Hepatocyte (in vitro differentiated cells): ENCODE measurements at regions not wholly inside any gene's neighbourhood (a gene's known extent, or its start where the extent isn't known, plus 50 kb on each side); places are given as distances from the start of the nearest gene placed in this dataset.
A peak's percentile ranks its signal among the peaks of the same experiment; 100 is the strongest.

ENCODE experiments used
- DNase-seq: peaks from one replicate; pipeline ENCODE4 v3.0.0-alpha.2; 2016; ENCODE audit warnings: low spot score
- H2AFZ ChIP-seq: fragments of 200-600 bp; sonication (generic); 2 replicates; pipeline ENCODE4 v1.6.0; 2016; ENCODE audit warnings: antibody characterized with exemption, mild to moderate bottlenecking
- H3K27ac ChIP-seq: fragments of 200-600 bp; sonication (generic); 2 replicates; pipeline ENCODE4 v1.5.1; 2016; ENCODE audit warnings: mild to moderate bottlenecking
- H3K27me3 ChIP-seq: fragments of 200-600 bp; sonication (generic); 2 replicates; pipeline ENCODE4 v1.6.1; 2016
- H3K36me3 ChIP-seq: fragments of 200-600 bp; sonication (generic); replicated peaks from 2 replicates; pipeline ENCODE4 v1.5.1; 2016; ENCODE audit warnings: low read depth; ENCODE audit not compliant: insufficient read depth
- H3K4me1 ChIP-seq: fragments of 200-600 bp; sonication (generic); 2 replicates; pipeline ENCODE4 v1.5.1; 2016; ENCODE audit warnings: mild to moderate bottlenecking, moderate library complexity; ENCODE audit not compliant: insufficient read depth
- H3K4me2 ChIP-seq: fragments of 200-600 bp; sonication (generic); 2 replicates; pipeline ENCODE4 v1.6.0; 2016
- H3K4me3 ChIP-seq: fragments of 200-600 bp; sonication (generic); 2 replicates; pipeline ENCODE4 v1.5.1; 2016; ENCODE audit warnings: mild to moderate bottlenecking
- H3K79me2 ChIP-seq: fragments of 200-600 bp; sonication (generic); 2 replicates; pipeline ENCODE4 v1.6.0; 2017; ENCODE audit warnings: mild to moderate bottlenecking
- H3K9me2 ChIP-seq: fragments of 200-600 bp; sonication (generic); replicated peaks from 2 replicates; pipeline ENCODE4 v1.6.0; 2017; ENCODE audit warnings: mild to moderate bottlenecking; ENCODE audit not compliant: insufficient read depth
- H3K9me3 ChIP-seq: fragments of 200-600 bp; sonication (generic); 2 replicates; pipeline ENCODE4 v1.5.1; 2016; ENCODE audit warnings: low read depth, mild to moderate bottlenecking
- H4K20me1 ChIP-seq: fragments of 200-600 bp; sonication (generic); 2 replicates; pipeline ENCODE4 v1.6.0; 2016; ENCODE audit warnings: mild to moderate bottlenecking; ENCODE audit not compliant: insufficient read depth, poor library complexity, severe bottlenecking
- EZH2 ChIP-seq: fragments of 200-600 bp; sonication (generic); IDR thresholded peaks from 2 replicates; pipeline ENCODE4 v1.6.1; 2016; ENCODE audit warnings: antibody characterized with exemption, mild to moderate bottlenecking, borderline replicate concordance
- EZH2phosphoT487 ChIP-seq: fragments of 200-600 bp; sonication (generic); IDR thresholded peaks from one replicate; pipeline ENCODE4 v1.6.1; 2018; ENCODE audit warnings: antibody characterized with exemption, mild to moderate bottlenecking, low read depth, moderate library complexity; ENCODE audit not compliant: unreplicated experiment, severe bottlenecking
- WGBS: methylation state at CpG from one replicate; pipeline ENCODE4 v1.1.6; 2016; ENCODE audit warnings: low lambda C conversion rate; ENCODE audit errors: missing lambda C conversion rate; 5-methylcytosine and 5-hydroxymethylcytosine counted together
- TF ChIP-seq, protein P1 (sequence below): fragments of 200-600 bp; sonication (generic); IDR thresholded peaks from 2 replicates; pipeline ENCODE4 v1.5.1; 2016; ENCODE audit warnings: antibody characterized with exemption, mild to moderate bottlenecking; ENCODE audit not compliant: poor library complexity

DNA sequence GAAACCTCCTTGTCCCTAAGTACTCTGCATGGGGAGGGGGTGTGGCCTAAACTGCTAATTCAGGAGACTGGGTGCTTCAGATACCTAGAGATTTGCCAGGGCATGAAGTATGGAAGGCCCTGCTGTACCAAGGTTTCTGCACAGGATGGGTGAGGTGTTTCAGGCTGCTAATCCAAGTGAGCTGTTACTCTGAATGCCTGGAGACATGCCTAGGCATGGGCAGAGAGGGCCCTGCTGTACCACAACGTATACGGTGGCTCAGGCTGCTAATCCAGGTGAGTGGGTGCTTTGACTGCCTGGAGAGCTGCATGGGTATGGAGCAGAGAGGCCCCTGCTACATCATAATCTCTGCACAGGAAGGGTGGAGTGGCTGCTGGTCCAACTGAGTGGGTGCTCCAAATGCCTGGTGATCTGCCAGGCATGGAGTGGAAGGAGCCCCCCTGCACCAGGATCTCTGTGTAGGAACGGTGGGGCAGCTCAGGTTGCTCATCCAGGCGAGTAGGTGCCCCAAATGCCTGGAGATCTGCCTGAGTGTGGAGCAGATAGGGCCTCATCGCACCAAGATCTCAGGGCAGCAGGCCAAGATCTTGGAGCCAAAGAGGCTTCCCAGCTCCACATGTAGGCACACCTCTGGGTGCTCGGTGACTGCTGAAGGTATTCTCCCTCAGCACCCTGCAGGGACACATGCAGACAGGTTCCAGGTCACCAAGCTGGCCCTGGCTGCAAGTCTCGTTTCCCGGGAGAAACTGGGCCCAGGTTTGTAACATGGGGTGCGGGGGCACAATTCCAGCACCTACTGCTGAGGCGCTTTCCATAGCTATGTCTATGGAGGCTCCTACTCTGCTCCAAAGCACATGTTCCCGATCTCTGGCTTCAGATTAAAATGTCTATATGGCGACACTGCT, 252.5 kb upstream of the PLXNA2 start:
- H3K79me2 ChIP-seq: no peaks in the 10 kb centered on the region
- H3K27me3 ChIP-seq: no peaks in the 10 kb centered on the region
- TF ChIP-seq EZH2phosphoT487: no peak
- H4K20me1 ChIP-seq: no peaks in the 10 kb centered on the region
- no peak for DNase-seq
- no peaks in the 10 kb centered on the region for H3K9me3 ChIP-seq
- no peak overlapping the region for H2AFZ ChIP-seq
- H3K9me2 ChIP-seq: no peaks in the 10 kb centered on the region
- WGBS: 88% methylated on average over 12 of the region's 12 CpGs
- H3K4me2 ChIP-seq: no peak overlapping the region
- no peaks in the 10 kb centered on the region for H3K4me1 ChIP-seq
- H3K36me3 ChIP-seq: no peaks in the 10 kb centered on the region
- no peak overlapping the region for H3K4me3 ChIP-seq
- no peak overlapping the region for H3K27ac ChIP-seq

DNA sequence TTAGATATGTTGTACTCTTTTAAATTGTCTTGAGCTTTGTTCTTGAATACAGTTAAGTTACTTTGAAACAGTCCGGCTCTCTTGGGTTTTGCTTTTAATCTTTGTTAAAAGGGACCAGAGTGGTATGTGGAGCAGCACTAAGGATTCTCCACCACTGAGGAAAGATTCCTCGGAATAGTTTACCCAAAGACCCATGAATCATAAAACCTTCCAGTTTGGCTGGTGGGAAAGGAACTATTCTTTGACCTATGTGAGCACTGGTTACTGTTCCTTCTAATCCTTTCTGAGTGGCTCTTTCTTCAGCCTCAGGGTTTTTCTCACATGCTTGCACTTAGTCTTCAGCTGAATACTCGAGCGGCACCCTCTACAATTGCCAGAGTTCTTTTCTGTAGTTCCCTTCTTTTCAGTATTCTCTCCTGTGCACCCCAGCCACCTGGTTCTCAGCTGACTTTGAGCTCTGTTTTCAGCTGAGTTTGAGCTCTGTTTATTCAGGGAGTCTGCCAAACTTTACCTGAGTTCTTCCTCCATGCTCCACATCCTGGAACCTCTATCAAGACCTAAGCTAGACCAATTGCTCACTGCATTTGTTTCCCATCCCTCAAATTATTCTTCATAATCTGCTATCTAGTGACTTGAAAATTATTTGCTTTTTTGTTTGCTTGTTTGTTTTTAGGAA, 253.8 kb upstream of the PLXNA2 start:
- no peak overlapping the region for H3K4me2 ChIP-seq

DNA sequence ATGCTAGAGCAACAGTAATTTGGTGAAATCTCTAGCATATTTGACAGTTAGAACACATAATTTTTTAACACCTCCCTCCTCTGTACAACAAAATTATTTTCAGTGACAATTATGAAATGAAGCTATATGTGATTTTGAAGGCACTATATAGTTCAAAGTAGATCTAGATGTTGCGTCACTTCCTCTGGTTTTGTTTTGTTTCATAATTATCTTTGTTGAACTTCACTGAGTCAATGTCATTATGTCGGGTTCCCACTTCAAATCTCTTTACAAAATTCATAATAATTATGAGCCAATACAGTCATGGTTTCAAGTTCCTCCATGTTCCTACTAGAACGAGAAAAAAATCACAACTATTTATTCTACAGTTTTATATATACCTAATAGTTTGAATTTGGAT, 254.8 kb upstream of the PLXNA2 start:
- no peak for DNase-seq
- Histone ChIP-seq H3K4me1 (no peaks in the 10 kb centered on the region), H3K4me2 (no peak overlapping the region), H3K27ac (no peak overlapping the region), H3K36me3 (no peaks in the 10 kb centered on the region), H3K9me2 (no peaks in the 10 kb centered on the region), H3K27me3 (no peaks in the 10 kb centered on the region), H3K79me2 (no peaks in the 10 kb centered on the region), H4K20me1 (no peaks in the 10 kb centered on the region), H2AFZ (no peak overlapping the region), H3K9me3 (no peaks in the 10 kb centered on the region), H3K4me3 (no peak overlapping the region)
- WGBS: 91% methylated on average over 3 of the region's 3 CpGs
- no peak for TF ChIP-seq EZH2phosphoT487
- TF ChIP-seq, protein P1, sequence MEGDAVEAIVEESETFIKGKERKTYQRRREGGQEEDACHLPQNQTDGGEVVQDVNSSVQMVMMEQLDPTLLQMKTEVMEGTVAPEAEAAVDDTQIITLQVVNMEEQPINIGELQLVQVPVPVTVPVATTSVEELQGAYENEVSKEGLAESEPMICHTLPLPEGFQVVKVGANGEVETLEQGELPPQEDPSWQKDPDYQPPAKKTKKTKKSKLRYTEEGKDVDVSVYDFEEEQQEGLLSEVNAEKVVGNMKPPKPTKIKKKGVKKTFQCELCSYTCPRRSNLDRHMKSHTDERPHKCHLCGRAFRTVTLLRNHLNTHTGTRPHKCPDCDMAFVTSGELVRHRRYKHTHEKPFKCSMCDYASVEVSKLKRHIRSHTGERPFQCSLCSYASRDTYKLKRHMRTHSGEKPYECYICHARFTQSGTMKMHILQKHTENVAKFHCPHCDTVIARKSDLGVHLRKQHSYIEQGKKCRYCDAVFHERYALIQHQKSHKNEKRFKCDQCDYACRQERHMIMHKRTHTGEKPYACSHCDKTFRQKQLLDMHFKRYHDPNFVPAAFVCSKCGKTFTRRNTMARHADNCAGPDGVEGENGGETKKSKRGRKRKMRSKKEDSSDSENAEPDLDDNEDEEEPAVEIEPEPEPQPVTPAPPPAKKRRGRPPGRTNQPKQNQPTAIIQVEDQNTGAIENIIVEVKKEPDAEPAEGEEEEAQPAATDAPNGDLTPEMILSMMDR: no peak
- no peak for TF ChIP-seq EZH2

More for the DNA sequence above, 253.8 kb upstream of the PLXNA2 start:
- 57% methylated on average over 4 of the region's 4 CpGs for WGBS
- no peaks in the 10 kb centered on the region for H4K20me1 ChIP-seq
- H3K27me3 ChIP-seq: no peaks in the 10 kb centered on the region
- no peaks in the 10 kb centered on the region for H3K36me3 ChIP-seq
- no peaks in the 10 kb centered on the region for H3K79me2 ChIP-seq
- H3K4me3 ChIP-seq: no peak overlapping the region
- TF ChIP-seq, protein P1: no peak
- H3K9me3 ChIP-seq: no peaks in the 10 kb centered on the region
- H3K9me2 ChIP-seq: no peaks in the 10 kb centered on the region
- H3K27ac ChIP-seq: no peak overlapping the region
- H2AFZ ChIP-seq: peak overlapping the region; percentile 38
- no peaks in the 10 kb centered on the region for H3K4me1 ChIP-seq
- no peak for DNase-seq

DNA sequence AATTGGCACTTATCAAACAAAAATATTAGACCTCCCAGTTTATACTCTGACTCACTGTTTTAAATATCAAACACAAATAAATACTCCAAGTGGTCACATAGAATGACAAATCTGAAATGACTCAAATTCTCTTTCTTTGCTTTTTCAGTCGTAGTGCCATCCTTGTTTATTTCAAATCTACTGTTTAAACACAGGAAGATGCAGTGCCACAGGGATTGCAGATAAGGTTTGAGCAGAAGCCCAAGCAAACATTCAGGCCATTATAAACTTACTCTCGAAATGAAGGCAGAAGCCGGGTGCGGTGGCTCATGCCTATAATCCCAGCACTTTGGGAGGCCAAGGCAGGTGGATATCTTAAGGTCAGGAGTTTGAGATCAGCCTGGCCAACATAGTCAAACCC, 255.4 kb upstream of the PLXNA2 start:
- Histone ChIP-seq H3K4me2 (no peak overlapping the region), H4K20me1 (no peaks in the 10 kb centered on the region), H3K27me3 (no peaks in the 10 kb centered on the region), H3K36me3 (no peaks in the 10 kb centered on the region), H2AFZ (no peak overlapping the region), H3K79me2 (no peaks in the 10 kb centered on the region), H3K4me3 (no peak overlapping the region), H3K9me3 (no peaks in the 10 kb centered on the region), H3K27ac (no peak overlapping the region), H3K4me1 (no peaks in the 10 kb centered on the region), H3K9me2 (no peaks in the 10 kb centered on the region)
- TF ChIP-seq, protein P1: no peak
- TF ChIP-seq EZH2: no peak
- no peak for TF ChIP-seq EZH2phosphoT487
- no peak for DNase-seq
- 51% methylated on average over 4 of the region's 4 CpGs for WGBS
